ENCODE measurements at regions not wholly inside any gene's neighbourhood (a gene's known extent, or its start where the extent isn't known, plus 50 kb on each side); places are given as distances from the start of the nearest gene placed in this dataset.

GRCh38 chr4:180101348-180102083 is 2141.7 kb upstream of the TENM3 start:
- no peak for DNase-seq

GRCh38 chr4:180103794-180104193 is 2139.4 kb upstream of the TENM3 start:
- no peak for DNase-seq

GRCh38 chr4:180105362-180105761 is 2137.8 kb upstream of the TENM3 start:
- no peak for DNase-seq

GRCh38 chr4:180106122-180106521 is 2137.1 kb upstream of the TENM3 start:
- DNase-seq: no peak

DNA sequence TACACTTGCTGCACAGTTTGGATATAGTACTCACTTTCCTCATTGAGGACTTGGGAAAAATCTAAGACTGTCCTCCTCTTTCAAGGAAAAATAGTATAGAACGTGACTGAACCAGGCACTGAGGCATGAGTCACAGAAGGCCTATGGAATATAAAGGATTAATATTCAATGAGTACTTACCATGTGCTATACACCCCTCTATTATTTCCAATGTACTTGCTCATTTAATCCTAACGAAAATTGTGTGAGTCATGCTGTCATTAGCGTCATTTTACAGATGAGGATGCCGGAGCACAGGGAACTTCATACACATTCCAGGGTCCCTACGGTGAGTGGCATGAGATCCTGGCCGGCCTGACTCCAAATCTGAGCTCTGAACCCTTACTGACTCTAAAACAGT is 2136.2 kb upstream of the TENM3 start:
- no peak for DNase-seq

DNA sequence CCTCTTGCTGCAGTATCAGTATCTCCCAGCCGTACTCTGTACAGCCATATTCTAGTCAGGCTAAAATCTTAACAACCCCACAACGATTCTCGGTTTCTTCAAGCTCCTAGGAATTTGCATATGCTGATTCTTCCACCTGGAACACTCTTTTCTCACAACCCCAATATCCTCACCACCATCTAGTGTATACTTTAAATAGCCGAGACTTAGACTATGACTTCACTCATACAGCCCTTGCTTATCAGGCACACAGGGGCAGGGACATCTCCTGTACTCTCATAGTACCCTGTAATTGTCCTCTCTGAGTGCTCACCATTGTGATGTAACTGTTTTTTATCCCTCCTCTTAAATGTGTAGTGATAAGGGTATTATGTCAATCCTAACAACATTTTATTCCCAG is 2126.4 kb upstream of the TENM3 start:
- DNase-seq: no peak

- no peak for DNase-seq
These were observed 2123.1 kb upstream of the TENM3 start for GRCh38 chr4:180120068-180120467.

DNA sequence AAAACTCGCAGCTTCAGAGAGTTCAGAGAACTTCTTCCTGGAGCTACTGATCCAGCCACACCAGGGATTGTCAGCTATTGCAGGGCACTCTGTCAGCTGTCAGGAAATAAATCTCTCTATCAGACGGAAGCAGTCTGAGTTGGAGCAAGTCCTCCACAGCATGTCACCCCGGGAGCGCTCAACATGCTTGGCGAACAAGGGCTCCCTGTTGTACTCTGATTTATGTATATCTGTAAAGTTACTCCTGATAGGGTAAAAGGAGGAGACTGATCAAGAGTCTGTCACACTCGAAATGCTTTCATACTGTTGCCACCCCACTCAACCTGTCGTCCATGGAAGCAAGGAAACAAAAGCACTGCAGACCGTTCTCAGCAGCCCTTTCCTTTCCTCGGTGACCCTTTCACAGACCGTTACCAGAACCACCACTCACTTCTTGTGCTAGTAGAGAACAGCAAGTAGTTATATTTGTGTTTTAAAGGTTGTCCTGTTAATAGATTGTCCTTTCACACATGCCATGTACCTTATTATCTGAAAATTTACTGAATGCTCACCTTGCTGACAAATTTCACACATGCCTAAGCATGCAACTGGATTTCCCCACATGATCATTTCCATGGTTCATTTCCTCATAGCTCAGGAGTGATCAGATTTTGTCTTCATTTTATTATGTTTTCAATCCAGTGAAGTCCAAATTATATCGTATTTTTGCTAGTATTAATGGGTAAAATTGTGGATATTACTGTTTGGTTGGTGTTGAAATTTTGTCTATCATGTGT is 2108.9 kb upstream of the TENM3 start:
- DNase-seq: peak in 1 of 2 experiments; percentile 42

GRCh38 chr4:180141734-180142133 is 2101.5 kb upstream of the TENM3 start:
- DNase-seq: no peak

DNA sequence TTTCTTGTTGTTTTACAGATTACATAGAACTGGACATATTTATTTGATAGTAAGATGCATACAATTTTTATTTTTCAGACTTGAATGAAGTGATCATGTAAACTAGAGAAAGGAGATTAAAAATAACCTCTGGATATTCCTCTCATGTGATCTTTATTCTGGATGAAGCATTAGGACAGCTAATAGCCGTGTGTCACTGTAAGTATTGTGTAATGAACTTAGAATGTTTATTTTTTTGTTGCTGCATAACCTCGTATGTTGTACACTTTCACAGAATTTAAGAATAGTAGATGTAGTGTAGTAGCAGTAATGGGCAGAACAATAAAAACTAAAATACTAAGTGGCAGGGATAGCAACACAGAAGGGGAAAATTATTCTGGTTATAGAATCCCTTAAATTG is 2094.5 kb upstream of the TENM3 start:
- no peak for DNase-seq

DNA sequence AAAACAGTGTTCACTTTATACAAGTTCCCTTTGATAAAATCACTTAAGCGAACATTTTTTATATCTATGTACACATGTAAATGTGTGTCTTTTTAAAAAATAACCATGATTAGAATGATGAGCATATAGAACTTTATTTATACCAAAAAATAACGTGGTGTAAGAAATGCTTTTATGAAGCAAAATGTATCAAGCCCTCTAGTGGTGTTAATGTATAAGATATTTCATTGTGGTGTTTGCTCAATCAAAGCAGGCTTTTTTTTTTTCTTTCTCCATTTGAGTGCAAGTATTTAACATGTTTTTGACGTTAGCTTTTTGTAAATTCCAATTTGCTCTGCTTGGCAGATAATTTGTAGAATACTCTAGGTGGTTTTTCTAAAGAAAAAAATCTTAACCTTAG is 2092.4 kb upstream of the TENM3 start:
- DNase-seq: peak; percentile 6 to 30

GRCh38 chr4:180152831-180153230 is 2090.4 kb upstream of the TENM3 start:
- DNase-seq: no peak

DNA sequence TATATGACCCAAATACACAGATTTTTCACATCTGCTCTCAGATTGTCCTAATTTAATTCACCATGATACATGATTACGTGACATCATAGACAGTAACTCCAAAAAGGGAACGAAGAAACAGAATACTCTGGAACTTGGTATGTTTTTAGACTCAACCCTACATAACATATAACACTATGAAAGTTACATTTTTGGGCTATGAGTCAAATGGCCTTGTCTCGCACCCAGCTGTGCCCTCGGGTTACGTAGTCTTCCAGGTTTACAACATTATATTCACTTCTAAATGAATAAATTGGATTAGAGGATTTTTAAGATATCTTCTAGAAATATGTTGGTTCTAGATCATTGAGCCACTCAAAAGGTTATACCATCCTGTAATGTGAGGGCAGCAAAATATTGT is 2089.6 kb upstream of the TENM3 start:
- no peak for DNase-seq

GRCh38 chr4:180156684-180157083 is 2086.5 kb upstream of the TENM3 start:
- no peak for DNase-seq

- DNase-seq: no peak
These were observed 2082.8 kb upstream of the TENM3 start for GRCh38 chr4:180160195-180160983.

DNA sequence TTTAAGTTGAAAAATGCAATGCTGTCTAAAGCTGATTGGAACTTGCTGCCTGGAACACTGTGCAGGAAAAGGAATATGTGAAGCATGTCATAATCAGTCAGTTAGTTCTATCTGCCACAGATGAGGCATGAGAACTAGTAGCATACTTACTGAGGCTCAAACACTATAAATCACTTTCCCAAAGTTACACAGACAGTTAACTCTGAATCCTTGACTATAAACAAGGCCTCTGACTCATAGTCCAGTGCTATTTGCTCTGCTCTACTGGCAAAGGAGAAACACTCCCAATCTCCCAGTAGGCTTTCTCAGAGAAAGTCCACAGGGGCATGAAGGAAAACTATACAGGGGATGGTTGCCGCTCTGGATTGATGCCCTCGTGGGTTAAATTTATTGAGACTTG is 2078.4 kb upstream of the TENM3 start:
- no peak for DNase-seq

DNA sequence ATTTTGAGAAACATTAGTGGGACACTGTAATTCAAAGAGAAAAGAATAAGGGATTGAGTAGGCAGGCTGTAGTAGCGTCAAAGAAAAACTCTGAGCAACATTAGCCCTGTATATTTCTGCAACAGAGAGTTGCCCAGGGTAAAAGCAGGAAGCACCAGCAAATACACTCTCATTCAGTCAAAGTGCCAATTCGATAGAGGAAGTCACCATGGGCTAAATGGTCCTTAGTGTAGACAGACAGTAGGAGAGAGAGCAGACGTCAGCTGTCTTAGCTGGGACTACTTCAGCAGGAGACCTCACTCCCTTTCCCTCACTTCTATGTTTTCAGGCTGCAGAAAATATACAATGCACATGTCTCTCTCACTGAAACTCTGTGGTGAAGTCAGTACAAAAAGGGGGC is 2073.8 kb upstream of the TENM3 start:
- peak in 1 of 2 experiments; percentile 19 for DNase-seq

GRCh38 chr4:180169966-180170365 is 2073.2 kb upstream of the TENM3 start:
- no peak for DNase-seq

DNA sequence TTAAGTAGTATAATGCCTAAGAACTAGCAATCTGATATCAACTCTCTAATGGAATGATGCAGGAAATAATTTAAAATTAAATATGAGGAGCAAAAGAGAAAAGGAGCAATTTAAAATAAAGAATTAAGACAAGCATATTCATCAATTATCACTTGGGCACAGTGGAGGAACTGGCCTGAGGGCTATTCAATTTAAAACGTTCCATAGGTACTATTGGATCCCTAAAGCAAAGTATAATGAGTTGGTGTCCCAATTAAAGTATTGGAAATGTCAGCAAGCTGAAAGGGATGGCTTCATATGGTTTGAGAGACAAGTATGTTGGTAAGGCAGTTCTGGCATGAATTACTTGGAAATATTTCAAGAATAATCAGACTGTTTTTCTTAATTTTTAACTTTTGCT is 2064.1 kb upstream of the TENM3 start:
- DNase-seq: no peak

- DNase-seq: no peak
These were observed 2053.5 kb upstream of the TENM3 start for GRCh38 chr4:180189666-180190065.

DNA sequence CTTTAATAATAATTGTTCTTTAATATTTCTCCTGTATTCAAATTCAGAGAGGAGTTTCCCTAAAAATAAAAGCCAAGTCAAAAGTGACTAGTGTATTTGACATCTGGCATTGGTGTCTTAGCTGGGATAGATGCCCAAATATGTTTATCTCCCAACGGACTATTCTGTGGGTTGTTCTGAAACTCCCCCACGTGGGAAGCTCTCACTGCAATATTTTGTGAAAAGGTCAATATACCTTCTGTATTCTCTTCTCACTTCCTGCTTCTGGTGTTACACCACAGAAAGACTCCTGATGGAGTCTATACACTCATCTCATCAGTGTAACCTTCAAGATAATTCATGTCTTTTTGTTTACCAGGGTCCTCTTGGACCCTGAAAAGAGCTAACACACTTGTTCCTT is 2052.8 kb upstream of the TENM3 start:
- DNase-seq: no peak

DNA sequence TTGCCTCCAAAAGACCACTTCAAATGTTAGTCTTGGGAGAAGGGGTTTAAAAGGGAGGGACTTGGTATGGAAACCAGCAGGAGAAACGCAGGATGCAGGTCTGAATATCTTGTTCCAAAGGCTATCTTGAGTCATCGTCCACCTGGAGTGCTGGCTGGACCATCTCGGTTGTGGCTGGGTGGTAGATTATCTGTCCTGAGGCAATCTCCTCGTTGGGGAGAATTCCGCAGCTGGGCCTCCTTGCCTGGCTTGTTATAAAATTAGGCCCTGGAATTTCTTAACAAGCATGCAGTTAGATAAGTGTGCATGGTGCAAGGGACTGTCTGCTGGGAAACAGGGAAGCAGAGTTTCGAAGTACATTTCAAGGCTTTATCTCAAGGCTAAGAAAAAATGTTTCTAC is 2045.7 kb upstream of the TENM3 start:
- DNase-seq: no peak

- DNase-seq: no peak
These were observed 2039.9 kb upstream of the TENM3 start for GRCh38 chr4:180203349-180203748.

DNA sequence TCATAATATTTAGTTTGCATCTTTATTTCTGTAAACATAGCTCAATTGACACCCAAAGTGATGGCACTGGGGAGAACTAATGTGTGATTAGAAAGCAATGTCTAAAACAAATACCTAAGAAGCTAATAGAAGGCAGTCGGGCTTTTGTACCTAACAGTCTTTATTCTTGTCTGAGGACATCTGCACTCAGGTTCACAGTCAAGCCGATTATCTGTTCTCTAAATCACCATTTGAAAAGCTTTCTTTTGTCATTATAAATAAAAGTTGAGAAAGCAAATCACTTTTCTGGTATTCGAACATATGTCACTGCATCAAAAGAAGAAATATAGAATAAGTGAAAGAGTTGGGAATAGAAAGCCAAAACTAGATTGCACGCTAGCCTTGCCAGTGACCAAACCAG is 2037.9 kb upstream of the TENM3 start:
- no peak for DNase-seq

Data from NCI-H2081 (cell line).